Glomerular visceral epithelial cell (primary cell): ENCODE measurements at regions not wholly inside any gene's neighbourhood (a gene's known extent, or its start where the extent isn't known, plus 50 kb on each side); places are given as distances from the start of the nearest gene placed in this dataset.
"Not testable (repeated sequence)": the region's sequence is repeated elsewhere in the genome, so short reads cannot be mapped to it uniquely, and the experiment has no call there.

Source experiments
- DNase-seq: peaks from one replicate; pipeline ENCODE4 v3.0.0-alpha.2; 2016; ENCODE audit errors: extremely low spot score

- DNase-seq: no peak
Measured at GRCh38 chr5:72596956-72597355, 89.7 kb upstream of the ZNF366 start.

- DNase-seq: no peak
Measured at GRCh38 chr5:72588640-72589039, 81.4 kb upstream of the ZNF366 start.

- no peak for DNase-seq
Measured at GRCh38 chr5:72587661-72588308, 80.6 kb upstream of the ZNF366 start.

- DNase-seq: no peak
Measured at GRCh38 chr5:72586788-72587530, 79.7 kb upstream of the ZNF366 start.

GRCh38 chr5:72584466-72584865 lies 77.3 kb upstream of the ZNF366 start:
- peak; percentile 29 for DNase-seq

GRCh38 chr5:72579290-72579689 lies 72.1 kb upstream of the ZNF366 start:
- DNase-seq: not testable (repeated sequence)

GRCh38 chr5:72572236-72572765 lies 65.1 kb upstream of the ZNF366 start:
- DNase-seq: peak; percentile 14

GRCh38 chr5:72569408-72569944 lies 62.3 kb upstream of the ZNF366 start:
- no peak for DNase-seq

- no peak for DNase-seq
Measured at GRCh38 chr5:72566746-72567145, 59.5 kb upstream of the ZNF366 start.

GRCh38 chr5:72565513-72566289 lies 58.5 kb upstream of the ZNF366 start:
- no peak for DNase-seq

- no peak for DNase-seq
Measured at GRCh38 chr5:72562717-72563116, 55.5 kb upstream of the ZNF366 start.

- no peak for DNase-seq
Measured at GRCh38 chr5:72561148-72561972, 54.1 kb upstream of the ZNF366 start.

- DNase-seq: no peak
Measured at GRCh38 chr5:72559866-72560766, 52.9 kb upstream of the ZNF366 start.

GRCh38 chr5:72558383-72558782 lies 51.2 kb upstream of the ZNF366 start:
- DNase-seq: no peak

GRCh38 chr5:72558046-72558336 lies 50.8 kb upstream of the ZNF366 start:
- no peak for DNase-seq

GRCh38 chr5:72557167-72558045 lies 50.2 kb upstream of the ZNF366 start:
- no peak for DNase-seq
